ENCODE measurements at regions not wholly inside any gene's neighbourhood (a gene's known extent, or its start where the extent isn't known, plus 50 kb on each side); places are given as distances from the start of the nearest gene placed in this dataset.
A peak's percentile ranks its signal among the peaks of the same experiment; 100 is the strongest.

- in situ Hi-C loops (cut with MboI): loop anchor here (25.0 kb wide), 2 partner anchors 1001 to 1501 kb away; no protein-coding TSS in a partner anchor
- 1 to 2% methylated on average over 11 of the region's 11 CpGs for WGBS, 2 experiments (ENCODE audit: low coverage in 1 of 2, low lambda C conversion rate in 2 of 2, missing lambda C conversion rate in 2 of 2)
- Histone ChIP-seq H3K4me1 (ENCODE audit: insufficient read depth) (peaks cover 24% of the 10 kb centered on the region), H3K36me3 (ENCODE audit: low read depth) (no peaks in the 10 kb centered on the region), H3K27me3 (replicated peaks; ENCODE audit: insufficient read depth) (no peaks in the 10 kb centered on the region), H3K27ac (peak overlapping the region; percentile 69), H3K4me2 (ENCODE audit: unreplicated experiment) (peak overlapping the region; percentile 84), H3K4me3 (peak overlapping the region; percentile 52), H2AFZ (peak overlapping the region; percentile 89), H3K9me3 (ENCODE audit: low read depth) (no peaks in the 10 kb centered on the region), H3K9ac (peak overlapping the region; percentile 50), H3K79me2 (ENCODE audit: insufficient read depth) (no peaks in the 10 kb centered on the region), H3K9me2 (ENCODE audit: insufficient read depth) (no peaks in the 10 kb centered on the region), H4K20me1 (ENCODE audit: insufficient read depth) (no peaks in the 10 kb centered on the region), H3F3A (ENCODE audit: insufficient read depth) (peaks cover 18% of the 10 kb centered on the region)
- peak; percentile 87 for DNase-seq
- TF ChIP-seq EZH2 (IDR thresholded peaks at IDR 0.05; ENCODE audit: insufficient read depth, poor library complexity, severe bottlenecking): no peak
Observed at GRCh38 chr6:141562851-141563763, 569.6 kb upstream of the GJE1 start.

DNA sequence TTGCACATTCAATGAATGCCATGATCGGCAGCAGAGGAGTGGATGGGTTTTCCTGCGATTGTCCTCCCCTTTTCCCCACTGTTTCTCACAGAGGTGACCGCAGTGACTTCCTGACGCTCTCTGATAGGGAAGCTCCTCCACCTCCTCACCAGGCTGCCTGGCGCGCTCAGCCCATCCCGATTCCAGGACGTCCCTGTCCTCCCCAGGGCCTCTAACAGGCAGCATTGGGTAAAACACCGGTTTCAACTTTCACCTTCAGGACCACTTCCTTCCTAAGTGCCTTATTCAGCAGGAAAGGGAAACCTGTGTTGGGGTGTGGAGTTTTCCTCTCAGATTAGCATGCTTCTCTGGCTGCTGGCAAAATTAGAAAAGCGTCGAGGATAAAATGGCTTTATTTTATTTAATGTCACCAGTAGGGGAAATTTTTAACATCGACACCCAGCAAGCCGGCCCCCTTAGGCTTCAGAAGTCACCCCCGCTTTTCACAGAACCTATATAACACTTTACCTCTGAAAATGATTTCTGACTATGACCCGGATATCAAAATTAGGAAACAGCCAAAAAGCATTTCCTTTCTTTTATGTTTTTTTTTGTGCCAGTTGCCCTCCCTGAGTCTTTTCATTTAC, 570.4 kb upstream of the GJE1 start:
- peak overlapping the region; percentile 89 for H2AFZ ChIP-seq
- no peaks in the 10 kb centered on the region for H3K9me3 ChIP-seq (ENCODE audit: low read depth)
- no peaks in the 10 kb centered on the region for H3K79me2 ChIP-seq (ENCODE audit: insufficient read depth)
- H3K36me3 ChIP-seq (ENCODE audit: low read depth): no peaks in the 10 kb centered on the region
- in situ Hi-C loops (cut with MboI): loop anchor here (25.0 kb wide), 2 partner anchors 1000 to 1500 kb away; no protein-coding TSS in a partner anchor
- H3K4me1 ChIP-seq (ENCODE audit: insufficient read depth): peaks cover 24% of the 10 kb centered on the region
- peak overlapping the region; percentile 50 for H3K9ac ChIP-seq
- 6 to 12% methylated on average over 15 of the region's 15 CpGs for WGBS, 2 experiments (ENCODE audit: low coverage in 1 of 2, low lambda C conversion rate in 2 of 2, missing lambda C conversion rate in 2 of 2)
- DNase-seq: peak; percentile 42
- no peak for TF ChIP-seq EZH2phosphoT487 (IDR thresholded peaks at IDR 0.05; ENCODE audit: insufficient read depth, low read depth)
- TF ChIP-seq EZH2 (IDR thresholded peaks at IDR 0.05; ENCODE audit: insufficient read depth, poor library complexity, severe bottlenecking): no peak
- peak overlapping the region; percentile 64 for H3K4me2 ChIP-seq (ENCODE audit: unreplicated experiment)
- H3K9me2 ChIP-seq (ENCODE audit: insufficient read depth): no peaks in the 10 kb centered on the region
- H3K27me3 ChIP-seq (replicated peaks; ENCODE audit: insufficient read depth): no peaks in the 10 kb centered on the region
- peak overlapping the region; percentile 52 for H3K4me3 ChIP-seq
- H3K27ac ChIP-seq: peak overlapping the region; percentile 66
- no peaks in the 10 kb centered on the region for H4K20me1 ChIP-seq (ENCODE audit: insufficient read depth)
- peaks cover 18% of the 10 kb centered on the region for H3F3A ChIP-seq (ENCODE audit: insufficient read depth)

DNA sequence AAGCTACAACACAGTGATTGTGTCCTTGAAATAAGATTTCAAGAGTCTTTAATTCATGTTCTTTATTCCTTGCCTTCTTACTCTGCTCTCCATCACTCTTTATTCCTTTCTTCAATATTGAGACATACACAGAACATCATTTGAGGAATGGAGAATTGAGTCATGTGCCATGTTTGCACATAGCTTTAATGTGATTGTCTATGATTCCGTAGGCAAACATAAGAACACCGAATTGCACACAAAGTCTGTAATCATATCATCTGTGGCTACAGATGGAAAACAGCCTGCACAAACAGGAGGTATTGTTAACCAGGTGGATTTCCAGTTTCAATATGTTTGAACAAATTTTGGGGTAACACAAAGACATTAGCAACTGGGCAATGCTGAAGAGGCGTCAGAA, 571.6 kb upstream of the GJE1 start:
- in situ Hi-C loops (cut with MboI): loop anchor here (25.0 kb wide), 2 partner anchors 999 to 1499 kb away; no protein-coding TSS in a partner anchor
- Histone ChIP-seq H3K4me1 (ENCODE audit: insufficient read depth) (peaks cover 24% of the 10 kb centered on the region), H2AFZ (peak overlapping the region; percentile 1; the same call in 1 of the 2 replicates), H3K9ac (no peak overlapping the region), H4K20me1 (ENCODE audit: insufficient read depth) (no peaks in the 10 kb centered on the region), H3K9me3 (ENCODE audit: low read depth) (no peaks in the 10 kb centered on the region), H3K4me3 (no peak overlapping the region), H3K9me2 (ENCODE audit: insufficient read depth) (no peaks in the 10 kb centered on the region), H3K27me3 (replicated peaks; ENCODE audit: insufficient read depth) (no peaks in the 10 kb centered on the region), H3F3A (ENCODE audit: insufficient read depth) (peaks cover 18% of the 10 kb centered on the region), H3K27ac (no peak overlapping the region), H3K79me2 (ENCODE audit: insufficient read depth) (no peaks in the 10 kb centered on the region), H3K4me2 (ENCODE audit: unreplicated experiment) (no peak overlapping the region), H3K36me3 (ENCODE audit: low read depth) (no peaks in the 10 kb centered on the region)
- TF ChIP-seq EZH2 (IDR thresholded peaks at IDR 0.05; ENCODE audit: insufficient read depth, poor library complexity, severe bottlenecking) (no peak), EZH2phosphoT487 (IDR thresholded peaks at IDR 0.05; ENCODE audit: insufficient read depth, low read depth) (no peak)
- WGBS, 2 experiments (ENCODE audit: low coverage in 1 of 2, low lambda C conversion rate in 2 of 2, missing lambda C conversion rate in 2 of 2): 65 to 67% methylated on average over 3 of the region's 3 CpGs
- no peak for DNase-seq

DNA sequence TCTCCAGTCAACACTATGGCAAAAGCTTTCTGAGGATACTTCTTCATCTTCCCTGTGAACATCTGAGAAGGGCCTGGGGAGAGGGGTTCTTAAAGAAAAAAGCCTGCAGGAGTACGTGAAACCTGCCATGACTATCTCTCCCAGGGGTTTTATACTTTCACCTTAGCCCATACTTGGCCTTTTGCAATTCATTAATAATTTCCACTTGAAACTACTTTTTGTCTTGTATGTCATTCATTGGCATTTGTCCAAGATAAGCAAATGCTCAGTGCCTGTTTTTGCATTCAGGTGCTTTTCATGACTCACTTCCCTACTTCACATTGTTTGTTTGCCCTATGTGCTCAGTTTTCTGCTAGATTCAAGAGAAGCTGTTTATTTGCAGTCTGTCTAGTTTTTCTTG, 580.3 kb upstream of the GJE1 start:
- no peaks in the 10 kb centered on the region for H3K79me2 ChIP-seq (ENCODE audit: insufficient read depth)
- no peak overlapping the region for H3K4me2 ChIP-seq (ENCODE audit: unreplicated experiment)
- no peaks in the 10 kb centered on the region for H3K36me3 ChIP-seq (ENCODE audit: low read depth)
- H3K4me3 ChIP-seq: no peak overlapping the region
- H2AFZ ChIP-seq: no peak overlapping the region
- in situ Hi-C loops (cut with MboI): loop anchor here (25.0 kb wide), 2 partner anchors 990 to 1490 kb away; no protein-coding TSS in a partner anchor
- H3K9me3 ChIP-seq (ENCODE audit: low read depth): no peaks in the 10 kb centered on the region
- H3K27me3 ChIP-seq (replicated peaks; ENCODE audit: insufficient read depth): no peaks in the 10 kb centered on the region
- H3K27ac ChIP-seq: no peak overlapping the region
- no peaks in the 10 kb centered on the region for H4K20me1 ChIP-seq (ENCODE audit: insufficient read depth)
- 96% methylated on average over 1 of the region's 1 CpG for WGBS, 2 experiments (ENCODE audit: low coverage in 1 of 2, low lambda C conversion rate in 2 of 2, missing lambda C conversion rate in 2 of 2)
- no peaks in the 10 kb centered on the region for H3K4me1 ChIP-seq (ENCODE audit: insufficient read depth)
- no peak for TF ChIP-seq EZH2 (IDR thresholded peaks at IDR 0.05; ENCODE audit: insufficient read depth, poor library complexity, severe bottlenecking)
- no peak for TF ChIP-seq EZH2phosphoT487 (IDR thresholded peaks at IDR 0.05; ENCODE audit: insufficient read depth, low read depth)
- H3F3A ChIP-seq (ENCODE audit: insufficient read depth): no peaks in the 10 kb centered on the region
- H3K9me2 ChIP-seq (ENCODE audit: insufficient read depth): no peaks in the 10 kb centered on the region
- peak; percentile 41 for DNase-seq
- no peak overlapping the region for H3K9ac ChIP-seq

All from GM23248 (cell line).